Heart left ventricle (tissue), 13 donors: ENCODE measurements at regions not wholly inside any gene's neighbourhood (a gene's known extent, or its start where the extent isn't known, plus 50 kb on each side); places are given as distances from the start of the nearest gene placed in this dataset.

Experiments used
- POLR2A ChIP-seq, 2 donors: fragments of 450-650 bp; IDR thresholded peaks; one replicate each; pipeline ENCODE4 v1.6.1; 2017; ENCODE audit warnings: antibody characterized with exemption in 2 of 2, mild to moderate bottlenecking in 2 of 2, moderate library complexity in 2 of 2
- TF ChIP-seq, protein P1 (sequence below), 12 donors: fragments of 200-600 bp; sonication (generic) in 4 of 12; IDR thresholded peaks; one replicate each; pipeline versions ENCODE4 v1.5.0 to v1.8.0; 2018 to 2022; ENCODE audit warnings: antibody characterized with exemption in 12 of 12, mild to moderate bottlenecking in 5 of 12
- donor health status: ischemic (EF 13 %, LVEDD 7.1; RV severe dilation, severe dysfunction).
- donor health status: DM: no; HTN: yes; CAD: no.
- donor health status: DM: no; HTN: no; CAD: no.
- donor health status: ischemic (EF 25% LVEDD 6.9; RV normal size, moderate dysfunction).
- donor health status: ischemic (EF 25% LVEDD 5.7; RV mildly dilated, moderate dysfunction).
- donor health status: ischemic (EF 35%, LVEDD 5.7; RV mildly dilated, moderate dysfunction).
- donor health status: nonischemic (EF 11% LVEDD 7.7; RV severe dilation, severe dysfunction).
- donor health status: DM: yes; HTN: yes; CAD: no.
- donor health status: PGD.
- donor health status: ischemic (EF 29% LVEDD 5.4; RV normal size, mild dysfunction).
- donor health status: nonischemic (EF 23%, LVEDD 6.1; RV moderate dilation, normal function).

- no peak for TF ChIP-seq POLR2A (IDR thresholded peaks at IDR 0.05)
- TF ChIP-seq, protein P1, sequence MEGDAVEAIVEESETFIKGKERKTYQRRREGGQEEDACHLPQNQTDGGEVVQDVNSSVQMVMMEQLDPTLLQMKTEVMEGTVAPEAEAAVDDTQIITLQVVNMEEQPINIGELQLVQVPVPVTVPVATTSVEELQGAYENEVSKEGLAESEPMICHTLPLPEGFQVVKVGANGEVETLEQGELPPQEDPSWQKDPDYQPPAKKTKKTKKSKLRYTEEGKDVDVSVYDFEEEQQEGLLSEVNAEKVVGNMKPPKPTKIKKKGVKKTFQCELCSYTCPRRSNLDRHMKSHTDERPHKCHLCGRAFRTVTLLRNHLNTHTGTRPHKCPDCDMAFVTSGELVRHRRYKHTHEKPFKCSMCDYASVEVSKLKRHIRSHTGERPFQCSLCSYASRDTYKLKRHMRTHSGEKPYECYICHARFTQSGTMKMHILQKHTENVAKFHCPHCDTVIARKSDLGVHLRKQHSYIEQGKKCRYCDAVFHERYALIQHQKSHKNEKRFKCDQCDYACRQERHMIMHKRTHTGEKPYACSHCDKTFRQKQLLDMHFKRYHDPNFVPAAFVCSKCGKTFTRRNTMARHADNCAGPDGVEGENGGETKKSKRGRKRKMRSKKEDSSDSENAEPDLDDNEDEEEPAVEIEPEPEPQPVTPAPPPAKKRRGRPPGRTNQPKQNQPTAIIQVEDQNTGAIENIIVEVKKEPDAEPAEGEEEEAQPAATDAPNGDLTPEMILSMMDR (IDR thresholded peaks at IDR 0.05): no peak
Measured at GRCh38 chr2:77631007-77631406, 108.8 kb upstream of the LRRTM4 start.
